SK-N-MC (cell line): ENCODE measurements at regions not wholly inside any gene's neighbourhood (a gene's known extent, or its start where the extent isn't known, plus 50 kb on each side); places are given as distances from the start of the nearest gene placed in this dataset.

ENCODE experiments used
- EZH2 ChIP-seq: fragments of 200-600 bp; sonication (generic); IDR thresholded peaks from one replicate; pipeline ENCODE4 v1.6.1; 2017; ENCODE audit warnings: antibody characterized with exemption
- POLR2AphosphoS5 ChIP-seq: IDR thresholded peaks from 2 replicates; pipeline ENCODE4 v1.6.1; 2012; ENCODE audit warnings: mild to moderate bottlenecking, low read depth, low read length, borderline replicate concordance

GRCh38 chr5:148739023-148739422 is 84.7 kb upstream of the HTR4 start:
- TF ChIP-seq EZH2 (no peak), POLR2AphosphoS5 (no peak)
